GM12878 (cell line): ENCODE measurements at regions not wholly inside any gene's neighbourhood (a gene's known extent, or its start where the extent isn't known, plus 50 kb on each side); places are given as distances from the start of the nearest gene placed in this dataset.
A peak's percentile ranks its signal among the peaks of the same experiment; 100 is the strongest.

Experiments
- ATAC-seq: fragments of 200-7000 bp; cut with Tn5 transposase; 3 replicates; pipeline ENCODE4 v1.9.1; 2020; ENCODE audit warnings: mild to moderate bottlenecking, moderate library complexity
- BruUV-seq: library from RNA; stranded (reverse); fragments of 400-500 nt; replicated peaks from 2 replicates; lab custom pipeline; 2021; lab: Mats Ljungman, UMichigan
- CTCF ChIA-PET: fragments of 300-600 bp; sonication (Branson Sonifier 250); formaldehyde crosslinking; extraction: SDS; loops from one replicate; lab custom pipeline; 2021; ENCODE audit warnings: inconsistent platforms; lab: Yijun Ruan, JAX
- POLR2A ChIA-PET: fragments of 350-600 bp; formaldehyde crosslinking; extraction: SDS; loops from one replicate; lab custom pipeline; 2021; ENCODE audit warnings: inconsistent platforms; lab: Charles Lee
- RAD21 ChIA-PET: fragments of 300-600 bp; sonication (Branson Sonifier 250); formaldehyde crosslinking; loops from one replicate; lab custom pipeline; 2023; ENCODE audit warnings: antibody characterized with exemption; ENCODE audit not compliant: unreplicated experiment; lab: Charles Lee
- SMC1A ChIA-PET: fragments of 300-600 bp; sonication (Branson Sonifier 250); formaldehyde crosslinking; loops from one replicate; lab custom pipeline; 2023; ENCODE audit not compliant: unreplicated experiment, uncharacterized antibody; lab: Charles Lee
- DNase-seq: peaks from one replicate; pipeline ENCODE4 v3.0.0-alpha.2; 2011; ENCODE audit warnings: low read depth, low spot score
- FAIRE-seq: peaks from 3 replicates; lab custom pipeline; 2011; peaks lifted over from hg19 to GRCh38; lab: Jason Lieb, UNC
- H2AFZ ChIP-seq: 2 replicates; pipeline ENCODE4 v1.6.0; 2011; ENCODE audit warnings: low read depth, low read length, control low read depth; ENCODE audit not compliant: control insufficient read depth
- H3K27ac ChIP-seq: 2 replicates; pipeline ENCODE4 v1.5.1; 2011; ENCODE audit warnings: control low read depth; ENCODE audit not compliant: control insufficient read depth, insufficient read depth
- H3K27me3 ChIP-seq, 2 experiments: replicated peaks in 1 of 2; 2 replicates each; pipeline versions ENCODE4 v1.6.0 to v1.6.1; 2011; ENCODE audit warnings: low read length in 1 of 2; ENCODE audit not compliant: control insufficient read depth in 2 of 2, insufficient read depth in 2 of 2
- H3K36me3 ChIP-seq, 2 experiments: 2 replicates each; pipeline ENCODE4 v1.5.1; 2011; ENCODE audit warnings: low read length in 1 of 2; ENCODE audit not compliant: control insufficient read depth in 2 of 2, insufficient read depth in 2 of 2
- H3K4me1 ChIP-seq: 2 replicates; pipeline ENCODE4 v1.6.1; 2011; ENCODE audit warnings: mild to moderate bottlenecking, low read length, moderate library complexity, mixed read lengths; ENCODE audit not compliant: control insufficient read depth, insufficient read depth
- H3K4me2 ChIP-seq: 2 replicates; pipeline ENCODE4 v1.6.0; 2011; ENCODE audit warnings: control low read depth; ENCODE audit not compliant: control insufficient read depth, insufficient read depth
- H3K4me3 ChIP-seq: fragments of 200-600 bp; sonication (generic); 2 replicates; pipeline ENCODE4 v1.5.1; 2016
- H3K79me2 ChIP-seq: 2 replicates; pipeline ENCODE4 v1.6.0; 2011; ENCODE audit warnings: low read length; ENCODE audit not compliant: control insufficient read depth, insufficient read depth
- H3K9ac ChIP-seq: 2 replicates; pipeline ENCODE4 v1.8.0; 2011; ENCODE audit warnings: low read length, control low read depth, mixed read lengths; ENCODE audit not compliant: control insufficient read depth, insufficient read depth
- H3K9me3 ChIP-seq: replicated peaks from 3 replicates; pipeline ENCODE4 v1.5.1; 2011; ENCODE audit warnings: mild to moderate bottlenecking, low read length; ENCODE audit not compliant: control insufficient read depth, insufficient read depth
- H4K20me1 ChIP-seq: 2 replicates; pipeline ENCODE4 v1.6.0; 2011; ENCODE audit not compliant: control insufficient read depth, insufficient read depth
- CBX5 ChIP-seq: sonication (generic); IDR thresholded peaks from 2 replicates; pipeline ENCODE4 v1.6.1; 2016; ENCODE audit warnings: low read depth, moderate library complexity, mild to moderate bottlenecking, inconsistent platforms
- CEBPB ChIP-seq, 2 experiments: fragments of 150-350 bp in 1 of 2; IDR thresholded peaks; 2 replicates each; pipeline ENCODE4 v1.6.1; 2012 to 2014; ENCODE audit warnings: low read depth in 2 of 2, low read length in 2 of 2, borderline replicate concordance in 1 of 2, inconsistent platforms in 1 of 2
- IRF3 ChIP-seq: fragments of 450-650 bp; IDR thresholded peaks from 2 replicates; pipeline ENCODE4 v1.6.1; 2014; ENCODE audit warnings: mild to moderate bottlenecking
- IRF5 ChIP-seq: fragments of 450-650 bp; IDR thresholded peaks from 2 replicates; pipeline ENCODE4 v1.6.1; 2017; ENCODE audit warnings: borderline replicate concordance
- LARP7 ChIP-seq: fragments of 450-650 bp; IDR thresholded peaks from 2 replicates; pipeline ENCODE4 v1.6.1; 2017; ENCODE audit warnings: mild to moderate bottlenecking
- MEF2A ChIP-seq: IDR thresholded peaks from 2 replicates; pipeline ENCODE4 v1.6.1; 2011; ENCODE audit warnings: low read depth, mild to moderate bottlenecking, low read length, moderate library complexity; ENCODE audit not compliant: insufficient read depth
- PRDM15 ChIP-seq: fragments of 450-650 bp; formaldehyde crosslinking; IDR thresholded peaks from 2 replicates; pipeline ENCODE4 v1.4.0; 2020; ENCODE audit warnings: mild to moderate bottlenecking, moderate library complexity
- RELA ChIP-seq: fragments of 450-650 bp; IDR thresholded peaks from 2 replicates; pipeline ENCODE4 v1.8.0; 2014; ENCODE audit warnings: borderline replicate concordance; ENCODE audit not compliant: partially characterized antibody
- WGBS: methylation state at CpG from one replicate; pipeline ENCODE4 v1.1.6; 2016; ENCODE audit warnings: low lambda C conversion rate; ENCODE audit not compliant: insufficient replicate concordance, insufficient coverage; ENCODE audit errors: missing lambda C conversion rate; 5-methylcytosine and 5-hydroxymethylcytosine counted together
- in situ Hi-C: fragments of 300-500 bp; cut with MboI; formaldehyde crosslinking; loops from 9 replicates; pipeline ENCODE4 v1.14.3; 2018; ENCODE audit warnings: mixed read lengths
- intact Hi-C: fragments of 100-400 bp; cut with micrococcal nuclease; formaldehyde crosslinking; loops from one replicate; pipeline ENCODE4 v1.14.2; 2022; ENCODE audit not compliant: unreplicated experiment
- TF ChIP-seq, protein P1 (sequence below): fragments of 150-350 bp; IDR thresholded peaks from 2 replicates; pipeline ENCODE4 v1.6.1; 2016; ENCODE audit warnings: low read depth, low read length

GRCh38 chr5:104186100-104186499, 623.5 kb upstream of the NUDT12 start:
- ChIA-PET POLR2A (no interaction called here), SMC1A (interaction anchor here (0.6 to 0.7 kb wide), 3 partner anchors 56 to 343 kb away, joined by 3 to 4 read pairs (median 3); no protein-coding TSS in a partner anchor), CTCF (interaction anchor here (0.6 kb wide), 1 partner anchor 369 kb away, joined by 3 read pairs; no protein-coding TSS in a partner anchor), RAD21 (no interaction called here)
- no TSS peak for BruUV-seq
- H3K9ac ChIP-seq, result no peak overlapping the region
- DNase-seq, result no peak
- H3K79me2 ChIP-seq, result no peaks in the 10 kb centered on the region
- no peak overlapping the region for H3K4me3 ChIP-seq
- intact Hi-C loops (no loop called here), in situ Hi-C loops (no loop called here)
- FAIRE-seq, result no peak
- H3K9me3 ChIP-seq, result no peaks in the 10 kb centered on the region; the same call in 2 of the 3 replicates
- TF ChIP-seq MEF2A (no peak), IRF5 (no peak), CEBPB (IDR thresholded peaks at IDR 0.05; ENCODE audit: borderline replicate concordance in 1 of 2, low read depth in 2 of 2, low read length in 2 of 2) (no peak), IRF3 (no peak), RELA (no peak), PRDM15 (CRISPR knock-in tag) (no peak), LARP7 (no peak), CBX5 (no peak)
- TF ChIP-seq, protein P1, sequence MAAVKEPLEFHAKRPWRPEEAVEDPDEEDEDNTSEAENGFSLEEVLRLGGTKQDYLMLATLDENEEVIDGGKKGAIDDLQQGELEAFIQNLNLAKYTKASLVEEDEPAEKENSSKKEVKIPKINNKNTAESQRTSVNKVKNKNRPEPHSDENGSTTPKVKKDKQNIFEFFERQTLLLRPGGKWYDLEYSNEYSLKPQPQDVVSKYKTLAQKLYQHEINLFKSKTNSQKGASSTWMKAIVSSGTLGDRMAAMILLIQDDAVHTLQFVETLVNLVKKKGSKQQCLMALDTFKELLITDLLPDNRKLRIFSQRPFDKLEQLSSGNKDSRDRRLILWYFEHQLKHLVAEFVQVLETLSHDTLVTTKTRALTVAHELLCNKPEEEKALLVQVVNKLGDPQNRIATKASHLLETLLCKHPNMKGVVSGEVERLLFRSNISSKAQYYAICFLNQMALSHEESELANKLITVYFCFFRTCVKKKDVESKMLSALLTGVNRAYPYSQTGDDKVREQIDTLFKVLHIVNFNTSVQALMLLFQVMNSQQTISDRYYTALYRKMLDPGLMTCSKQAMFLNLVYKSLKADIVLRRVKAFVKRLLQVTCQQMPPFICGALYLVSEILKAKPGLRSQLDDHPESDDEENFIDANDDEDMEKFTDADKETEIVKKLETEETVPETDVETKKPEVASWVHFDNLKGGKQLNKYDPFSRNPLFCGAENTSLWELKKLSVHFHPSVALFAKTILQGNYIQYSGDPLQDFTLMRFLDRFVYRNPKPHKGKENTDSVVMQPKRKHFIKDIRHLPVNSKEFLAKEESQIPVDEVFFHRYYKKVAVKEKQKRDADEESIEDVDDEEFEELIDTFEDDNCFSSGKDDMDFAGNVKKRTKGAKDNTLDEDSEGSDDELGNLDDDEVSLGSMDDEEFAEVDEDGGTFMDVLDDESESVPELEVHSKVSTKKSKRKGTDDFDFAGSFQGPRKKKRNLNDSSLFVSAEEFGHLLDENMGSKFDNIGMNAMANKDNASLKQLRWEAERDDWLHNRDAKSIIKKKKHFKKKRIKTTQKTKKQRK, result 0 out of 2 replicates have a peak, but pooled peaks have one; percentile 18
- H3K27me3 ChIP-seq, result no peaks in the 10 kb centered on the region
- no peak overlapping the region for H2AFZ ChIP-seq
- H3K4me2 ChIP-seq, result no peak overlapping the region
- WGBS, result 48% methylated on average over 7 of the region's 7 CpGs
- no peak for ATAC-seq
- no peaks in the 10 kb centered on the region for H3K36me3 ChIP-seq
- no peaks in the 10 kb centered on the region for H4K20me1 ChIP-seq
- no peaks in the 10 kb centered on the region for H3K4me1 ChIP-seq
- no peak overlapping the region for H3K27ac ChIP-seq
